Stimulated activated CD4-positive, alpha-beta T cell treated with anti-CD3 and anti-CD28 coated beads, Interleukin-1b, Interleukin-23, amount 100 ng/mL, for 4 hours (primary cell): ENCODE measurements at regions not wholly inside any gene's neighbourhood (a gene's known extent, or its start where the extent isn't known, plus 50 kb on each side); places are given as distances from the start of the nearest gene placed in this dataset.
A peak's percentile ranks its signal among the peaks of the same experiment; 100 is the strongest.

Source experiments
- DNase-seq, 2 donors: peaks; one replicate each; pipeline ENCODE4 v3.0.0-alpha.2; 2020; ENCODE audit warnings: low read depth in 2 of 2

- DNase-seq: no peak
Observed at GRCh38 chr13:40384976-40385857, 281.2 kb downstream of the FOXO1 start.

GRCh38 chr13:40385858-40386180, 280.6 kb downstream of the FOXO1 start:
- DNase-seq: no peak

- DNase-seq: no peak
Observed at GRCh38 chr13:40386586-40386985, 279.9 kb downstream of the FOXO1 start.

- no peak for DNase-seq
Observed at GRCh38 chr13:40387775-40388174, 278.7 kb downstream of the FOXO1 start.

GRCh38 chr13:40388617-40389016, 277.8 kb downstream of the FOXO1 start:
- DNase-seq: peak; percentile 41 to 57

- DNase-seq: peak in 1 of 2 donors; percentile 35
Observed at GRCh38 chr13:40389081-40389641, 277.3 kb downstream of the FOXO1 start.

- DNase-seq: no peak
Observed at GRCh38 chr13:40390401-40390916, 276.0 kb downstream of the FOXO1 start.

GRCh38 chr13:40391788-40392187, 274.7 kb downstream of the FOXO1 start:
- no peak for DNase-seq

- no peak for DNase-seq
Observed at GRCh38 chr13:40394304-40394985, 272.0 kb downstream of the FOXO1 start.

- DNase-seq: no peak
Observed at GRCh38 chr13:40398065-40398464, 268.4 kb downstream of the FOXO1 start.

- no peak for DNase-seq
Observed at GRCh38 chr13:40399756-40400155, 266.7 kb downstream of the FOXO1 start.

- DNase-seq: peak; percentile 9
Observed at GRCh38 chr13:40401911-40402776, 264.3 kb downstream of the FOXO1 start.

GRCh38 chr13:40402931-40403431, 263.5 kb downstream of the FOXO1 start:
- DNase-seq: no peak

- DNase-seq: no peak
Observed at GRCh38 chr13:40403509-40404241, 262.8 kb downstream of the FOXO1 start.

- DNase-seq: no peak
Observed at GRCh38 chr13:40404407-40404806, 262.0 kb downstream of the FOXO1 start.

- DNase-seq: no peak
Observed at GRCh38 chr13:40404967-40405716, 261.3 kb downstream of the FOXO1 start.

GRCh38 chr13:40406405-40407120, 259.9 kb downstream of the FOXO1 start:
- DNase-seq: no peak

GRCh38 chr13:40407567-40407966, 258.9 kb downstream of the FOXO1 start:
- DNase-seq: no peak

- DNase-seq: no peak
Observed at GRCh38 chr13:40408602-40409001, 257.8 kb downstream of the FOXO1 start.
